ENCODE measurements at regions not wholly inside any gene's neighbourhood (a gene's known extent, or its start where the extent isn't known, plus 50 kb on each side); places are given as distances from the start of the nearest gene placed in this dataset.

DNA sequence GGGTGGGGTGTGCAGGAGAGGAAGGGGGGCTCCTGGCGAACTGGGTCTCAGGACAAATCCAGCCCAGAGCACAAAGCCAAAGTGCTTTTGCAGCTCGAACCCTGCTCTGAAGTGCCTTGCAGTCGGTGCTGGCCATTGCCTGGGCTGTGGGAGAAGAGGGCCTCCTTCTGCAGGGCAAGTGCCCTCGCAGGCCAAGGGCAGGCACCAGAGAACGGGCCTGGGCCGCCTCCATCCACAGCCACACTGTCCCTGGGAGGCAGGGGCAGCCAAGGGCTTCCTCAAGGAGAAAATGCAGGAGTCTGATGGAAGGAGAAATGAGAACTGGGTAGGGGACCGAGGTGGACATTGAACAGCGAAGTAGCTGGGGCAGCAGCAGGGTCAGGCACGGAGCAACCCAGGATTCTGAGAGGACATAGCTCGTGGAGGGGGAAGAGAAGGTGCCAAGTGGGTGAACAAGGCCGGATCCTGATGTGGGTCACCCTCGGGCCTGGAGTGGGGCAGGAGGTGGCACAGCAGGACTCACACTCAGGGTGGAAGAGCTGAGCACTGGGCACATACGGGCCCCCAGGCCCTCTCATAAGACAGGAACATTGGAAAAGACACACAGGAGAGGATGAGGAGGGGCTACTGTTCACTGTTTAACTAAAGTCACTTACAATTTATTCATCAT lies 312.8 kb upstream of the SALL3 start:
- Mint-ChIP-seq H3K36me3 (ENCODE audit: insufficient read depth, unreplicated experiment) (no peaks in the 10 kb centered on the region), H3K9me3 (ENCODE audit: unreplicated experiment) (no peaks in the 10 kb centered on the region), H3K4me1 (ENCODE audit: insufficient read depth, unreplicated experiment) (no peaks in the 10 kb centered on the region), H3K4me3 (ENCODE audit: unreplicated experiment) (no peak overlapping the region), H3K27me3 (ENCODE audit: insufficient read depth, unreplicated experiment) (no peaks in the 10 kb centered on the region), H3K27ac (ENCODE audit: low read depth, unreplicated experiment) (no peak overlapping the region)
- DNase-seq (ENCODE audit: unreplicated experiment), result no peak
- CTCF ChIA-PET, result no interaction called here
- no TSS peak for BruUV-seq (replicated peaks)
- POLR2A ChIA-PET, result no interaction called here
- TF ChIP-seq, protein P1, sequence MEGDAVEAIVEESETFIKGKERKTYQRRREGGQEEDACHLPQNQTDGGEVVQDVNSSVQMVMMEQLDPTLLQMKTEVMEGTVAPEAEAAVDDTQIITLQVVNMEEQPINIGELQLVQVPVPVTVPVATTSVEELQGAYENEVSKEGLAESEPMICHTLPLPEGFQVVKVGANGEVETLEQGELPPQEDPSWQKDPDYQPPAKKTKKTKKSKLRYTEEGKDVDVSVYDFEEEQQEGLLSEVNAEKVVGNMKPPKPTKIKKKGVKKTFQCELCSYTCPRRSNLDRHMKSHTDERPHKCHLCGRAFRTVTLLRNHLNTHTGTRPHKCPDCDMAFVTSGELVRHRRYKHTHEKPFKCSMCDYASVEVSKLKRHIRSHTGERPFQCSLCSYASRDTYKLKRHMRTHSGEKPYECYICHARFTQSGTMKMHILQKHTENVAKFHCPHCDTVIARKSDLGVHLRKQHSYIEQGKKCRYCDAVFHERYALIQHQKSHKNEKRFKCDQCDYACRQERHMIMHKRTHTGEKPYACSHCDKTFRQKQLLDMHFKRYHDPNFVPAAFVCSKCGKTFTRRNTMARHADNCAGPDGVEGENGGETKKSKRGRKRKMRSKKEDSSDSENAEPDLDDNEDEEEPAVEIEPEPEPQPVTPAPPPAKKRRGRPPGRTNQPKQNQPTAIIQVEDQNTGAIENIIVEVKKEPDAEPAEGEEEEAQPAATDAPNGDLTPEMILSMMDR (IDR thresholded peaks at IDR 0.05; ENCODE audit: unreplicated experiment), result no peak
- intact Hi-C loops (cut with micrococcal nuclease), result no loop called here

DNA sequence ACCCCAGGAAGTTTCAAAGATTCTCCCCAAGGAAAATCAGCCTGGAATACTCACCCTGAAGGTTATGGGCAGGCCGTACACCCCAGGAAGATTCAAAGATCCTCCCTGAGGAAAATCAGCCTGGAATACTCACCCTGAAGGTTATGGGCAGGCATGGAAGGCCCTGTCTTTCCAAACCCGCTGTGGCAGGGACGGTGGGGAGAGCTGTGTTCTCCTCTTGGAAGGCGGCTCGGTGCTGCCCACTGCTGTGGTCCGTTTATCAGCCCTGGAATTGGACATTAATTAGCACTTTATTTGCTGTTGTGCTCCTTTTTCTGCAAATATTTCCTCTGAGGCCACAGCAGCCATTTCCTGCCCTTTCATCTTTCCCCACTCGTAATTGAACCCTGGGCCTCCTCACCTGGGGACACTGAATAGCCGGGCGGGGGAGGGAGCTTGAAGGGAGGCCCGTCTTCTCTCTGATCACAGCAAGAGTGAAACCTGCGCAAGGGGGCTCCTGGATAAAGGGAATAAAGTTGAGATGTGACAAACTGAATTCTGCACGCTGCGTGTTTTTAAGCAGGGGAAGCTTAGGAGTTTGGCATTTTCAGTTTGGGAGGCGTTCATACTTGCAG lies 308.7 kb upstream of the SALL3 start:
- Mint-ChIP-seq H3K9me3 (ENCODE audit: unreplicated experiment) (no peaks in the 10 kb centered on the region), H3K27me3 (ENCODE audit: insufficient read depth, unreplicated experiment) (no peaks in the 10 kb centered on the region), H3K4me3 (ENCODE audit: unreplicated experiment) (no peak overlapping the region), H3K36me3 (ENCODE audit: insufficient read depth, unreplicated experiment) (no peaks in the 10 kb centered on the region), H3K4me1 (ENCODE audit: insufficient read depth, unreplicated experiment) (no peaks in the 10 kb centered on the region), H3K27ac (ENCODE audit: low read depth, unreplicated experiment) (no peak overlapping the region)
- TF ChIP-seq, protein P1 (IDR thresholded peaks at IDR 0.05; ENCODE audit: unreplicated experiment), result no peak
- DNase-seq (ENCODE audit: unreplicated experiment), result no peak
- BruUV-seq (replicated peaks), result no TSS peak
- intact Hi-C loops (cut with micrococcal nuclease), result no loop called here
- ChIA-PET CTCF (no interaction called here), POLR2A (no interaction called here)

DNA sequence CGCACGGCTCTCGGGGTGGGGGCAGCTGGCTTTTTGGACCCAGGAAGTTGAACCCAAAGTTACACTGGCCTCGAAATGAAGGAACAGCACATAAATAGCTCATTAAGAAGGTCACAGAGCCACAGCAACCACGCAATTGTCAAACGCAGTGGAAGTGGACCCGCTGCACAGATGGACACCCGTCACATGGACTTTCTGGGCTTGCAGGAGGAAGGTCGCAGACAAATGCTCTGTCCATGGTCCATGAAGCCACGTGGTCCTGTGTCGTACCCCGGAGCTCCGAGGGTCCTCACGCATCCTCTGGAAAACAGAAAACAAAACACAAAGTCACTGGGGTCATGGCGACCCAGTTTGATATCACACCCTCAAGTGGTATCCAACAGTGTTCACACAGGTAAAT lies 308.1 kb upstream of the SALL3 start:
- Mint-ChIP-seq H3K9me3 (ENCODE audit: unreplicated experiment) (no peaks in the 10 kb centered on the region), H3K4me1 (ENCODE audit: insufficient read depth, unreplicated experiment) (no peaks in the 10 kb centered on the region), H3K4me3 (ENCODE audit: unreplicated experiment) (no peak overlapping the region), H3K36me3 (ENCODE audit: insufficient read depth, unreplicated experiment) (no peaks in the 10 kb centered on the region), H3K27me3 (ENCODE audit: insufficient read depth, unreplicated experiment) (no peaks in the 10 kb centered on the region), H3K27ac (ENCODE audit: low read depth, unreplicated experiment) (no peak overlapping the region)
- TF ChIP-seq, protein P1 (IDR thresholded peaks at IDR 0.05; ENCODE audit: unreplicated experiment), result no peak
- CTCF ChIA-PET, result no interaction called here
- no TSS peak for BruUV-seq (replicated peaks)
- no peak for DNase-seq (ENCODE audit: unreplicated experiment)
- intact Hi-C loops (cut with micrococcal nuclease), result no loop called here
- POLR2A ChIA-PET, result no interaction called here

DNA sequence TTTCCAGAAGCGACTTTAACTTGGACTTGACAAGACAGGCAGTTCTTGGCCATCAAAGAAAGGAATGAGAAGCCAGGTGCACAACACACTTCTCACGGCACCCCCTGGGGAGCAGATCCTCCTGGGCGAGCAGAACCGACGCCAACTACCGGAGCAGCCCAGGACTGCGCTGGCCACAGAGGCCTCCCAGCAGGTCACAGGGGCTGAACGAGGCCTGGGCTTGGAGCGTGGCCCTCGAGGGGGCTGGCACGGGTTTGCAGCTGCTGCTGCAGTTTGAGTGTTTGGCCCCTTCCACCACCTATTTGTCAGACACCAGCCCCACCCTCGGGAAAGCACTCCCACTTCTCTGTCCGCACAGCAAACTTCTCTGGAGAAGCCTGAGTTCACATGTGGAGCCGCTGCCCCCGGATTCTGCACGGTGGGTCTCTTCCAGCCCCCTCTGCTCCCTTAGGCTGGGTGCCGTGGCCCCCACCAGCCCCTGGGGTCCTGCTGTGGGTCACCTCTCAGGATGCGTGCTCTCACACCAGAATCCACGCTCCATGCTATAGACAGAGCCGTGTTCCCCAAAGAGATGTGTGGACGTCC lies 306.7 kb upstream of the SALL3 start:
- intact Hi-C loops (cut with micrococcal nuclease), result no loop called here
- DNase-seq (ENCODE audit: unreplicated experiment), result no peak
- ChIA-PET CTCF (no interaction called here), POLR2A (no interaction called here)
- Mint-ChIP-seq H3K4me3 (ENCODE audit: unreplicated experiment) (no peak overlapping the region), H3K27me3 (ENCODE audit: insufficient read depth, unreplicated experiment) (no peaks in the 10 kb centered on the region), H3K9me3 (ENCODE audit: unreplicated experiment) (no peaks in the 10 kb centered on the region), H3K4me1 (ENCODE audit: insufficient read depth, unreplicated experiment) (no peaks in the 10 kb centered on the region), H3K36me3 (ENCODE audit: insufficient read depth, unreplicated experiment) (no peaks in the 10 kb centered on the region), H3K27ac (ENCODE audit: low read depth, unreplicated experiment) (no peak overlapping the region)
- TF ChIP-seq, protein P1 (IDR thresholded peaks at IDR 0.05; ENCODE audit: unreplicated experiment), result no peak
- BruUV-seq (replicated peaks), result no TSS peak

Measured in MCF 10A (cell line).